ENCODE measurements at regions not wholly inside any gene's neighbourhood (a gene's known extent, or its start where the extent isn't known, plus 50 kb on each side); places are given as distances from the start of the nearest gene placed in this dataset.

DNA sequence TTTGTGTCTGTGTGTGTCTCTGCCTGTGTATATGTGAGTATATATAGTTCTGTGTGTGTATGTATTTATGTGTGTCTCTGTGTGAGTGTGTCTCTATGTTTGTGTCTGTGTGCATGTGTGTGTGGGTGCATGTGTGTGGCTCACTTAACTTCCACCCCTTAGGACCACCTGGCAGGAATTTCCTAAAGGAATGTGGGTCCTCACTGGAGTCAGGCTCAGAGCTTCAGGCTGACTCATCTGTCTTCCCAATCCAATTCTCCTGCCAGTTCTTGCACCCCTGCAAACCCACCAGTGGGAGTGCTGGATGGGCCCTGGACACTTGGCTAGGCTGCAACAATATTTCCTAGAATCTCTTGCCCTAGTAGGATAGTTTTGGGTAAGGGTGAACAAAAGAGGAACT, 70.2 kb upstream of the GRB10 start:
- no peak for ATAC-seq
- Histone ChIP-seq H3K4me3 (replicated peaks in 1 of 2; ENCODE audit: low read depth in 1 of 2, low read length in 2 of 2) (no peak overlapping the region), H3K79me2 (ENCODE audit: insufficient read depth, low read length) (no peaks in the 10 kb centered on the region), H2AFZ (ENCODE audit: low read depth, low read length, poor library complexity, severe bottlenecking) (no peak overlapping the region), H3K9ac (ENCODE audit: low read length) (no peak overlapping the region), H3K4me2 (ENCODE audit: low read length) (no peak overlapping the region), H4K20me1 (ENCODE audit: insufficient read depth) (no peaks in the 10 kb centered on the region), H3K9me2 (ENCODE audit: insufficient read depth) (no peaks in the 10 kb centered on the region), H3K9me3 (ENCODE audit: control insufficient read depth in 1 of 2, insufficient read depth in 1 of 2, low read depth in 1 of 2, low read length in 2 of 2) (no peaks in the 10 kb centered on the region), H3K4me1 (ENCODE audit: control insufficient read depth in 1 of 2, insufficient read depth in 2 of 2, low read length in 2 of 2) (no peaks in the 10 kb centered on the region; a peak in 1 of 4 replicates), H3K36me3 (ENCODE audit: control insufficient read depth in 1 of 2, insufficient read depth in 2 of 2, low read length in 2 of 2) (no peaks in the 10 kb centered on the region), H3K27me3 (ENCODE audit: insufficient read depth, low read length) (0 out of 2 replicates have a peak, but pooled peaks cover 4% of the 10 kb centered on the region), H3K27ac (ENCODE audit: low read depth, low read length) (no peak overlapping the region)
- intact Hi-C loops (cut with micrococcal nuclease), result no loop called here
- ChIA-PET CTCF (no interaction called here), RAD21 (ENCODE audit: low non-redundant PET in 1 of 2, low total read pairs in 2 of 2, uncharacterized antibody in 2 of 2, unreplicated experiment in 2 of 2) (no interaction called here), POLR2A (no interaction called here)
- BruUV-seq (replicated peaks), result no TSS peak
- no peak for DNase-seq (ENCODE audit: low read depth, low spot score)
- TF ChIP-seq JUND (IDR thresholded peaks at IDR 0.05) (no peak), FOSL1 (IDR thresholded peaks at IDR 0.05; ENCODE audit: low read depth) (no peak), TCF7L2 (IDR thresholded peaks at IDR 0.05; ENCODE audit: borderline replicate concordance, extremely low read depth, insufficient read depth, insufficient read length) (no peak)
- TF ChIP-seq, protein P1, sequence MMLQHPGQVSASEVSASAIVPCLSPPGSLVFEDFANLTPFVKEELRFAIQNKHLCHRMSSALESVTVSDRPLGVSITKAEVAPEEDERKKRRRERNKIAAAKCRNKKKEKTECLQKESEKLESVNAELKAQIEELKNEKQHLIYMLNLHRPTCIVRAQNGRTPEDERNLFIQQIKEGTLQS (IDR thresholded peaks at IDR 0.05), result no peak

GRCh38 chr7:50851891-50852290, 69.2 kb upstream of the GRB10 start:
- no peaks in the 10 kb centered on the region for H3K9me2 ChIP-seq (ENCODE audit: insufficient read depth)
- no peaks in the 10 kb centered on the region for H3K79me2 ChIP-seq (ENCODE audit: insufficient read depth, low read length)
- no TSS peak for BruUV-seq (replicated peaks)
- intact Hi-C loops (cut with micrococcal nuclease), result no loop called here
- H4K20me1 ChIP-seq (ENCODE audit: insufficient read depth), result no peaks in the 10 kb centered on the region
- POLR2A ChIA-PET, result no interaction called here
- no peaks in the 10 kb centered on the region for H3K36me3 ChIP-seq (ENCODE audit: control insufficient read depth in 1 of 2, insufficient read depth in 2 of 2, low read length in 2 of 2)
- no peak overlapping the region for H3K27ac ChIP-seq (ENCODE audit: low read depth, low read length)
- H3K9me3 ChIP-seq (ENCODE audit: control insufficient read depth in 1 of 2, insufficient read depth in 1 of 2, low read depth in 1 of 2, low read length in 2 of 2), result no peaks in the 10 kb centered on the region
- CTCF ChIA-PET, result no interaction called here
- no peak overlapping the region for H3K4me3 ChIP-seq (replicated peaks in 1 of 2; ENCODE audit: low read depth in 1 of 2, low read length in 2 of 2)
- H3K27me3 ChIP-seq (ENCODE audit: insufficient read depth, low read length), result 0 out of 2 replicates have a peak, but pooled peaks cover 4% of the 10 kb centered on the region
- H3K9ac ChIP-seq (ENCODE audit: low read length), result no peak overlapping the region
- H3K4me2 ChIP-seq (ENCODE audit: low read length), result no peak overlapping the region
- ATAC-seq (no peak), DNase-seq (ENCODE audit: low read depth, low spot score) (no peak)
- H2AFZ ChIP-seq (ENCODE audit: low read depth, low read length, poor library complexity, severe bottlenecking), result no peak overlapping the region
- RAD21 ChIA-PET (ENCODE audit: low non-redundant PET in 1 of 2, low total read pairs in 2 of 2, uncharacterized antibody in 2 of 2, unreplicated experiment in 2 of 2), result no interaction called here
- H3K4me1 ChIP-seq (ENCODE audit: control insufficient read depth in 1 of 2, insufficient read depth in 2 of 2, low read length in 2 of 2), result no peaks in the 10 kb centered on the region; a peak in 1 of 4 replicates
- TF ChIP-seq MAX (IDR thresholded peaks at IDR 0.05), result no peak
- TF ChIP-seq, protein P2, sequence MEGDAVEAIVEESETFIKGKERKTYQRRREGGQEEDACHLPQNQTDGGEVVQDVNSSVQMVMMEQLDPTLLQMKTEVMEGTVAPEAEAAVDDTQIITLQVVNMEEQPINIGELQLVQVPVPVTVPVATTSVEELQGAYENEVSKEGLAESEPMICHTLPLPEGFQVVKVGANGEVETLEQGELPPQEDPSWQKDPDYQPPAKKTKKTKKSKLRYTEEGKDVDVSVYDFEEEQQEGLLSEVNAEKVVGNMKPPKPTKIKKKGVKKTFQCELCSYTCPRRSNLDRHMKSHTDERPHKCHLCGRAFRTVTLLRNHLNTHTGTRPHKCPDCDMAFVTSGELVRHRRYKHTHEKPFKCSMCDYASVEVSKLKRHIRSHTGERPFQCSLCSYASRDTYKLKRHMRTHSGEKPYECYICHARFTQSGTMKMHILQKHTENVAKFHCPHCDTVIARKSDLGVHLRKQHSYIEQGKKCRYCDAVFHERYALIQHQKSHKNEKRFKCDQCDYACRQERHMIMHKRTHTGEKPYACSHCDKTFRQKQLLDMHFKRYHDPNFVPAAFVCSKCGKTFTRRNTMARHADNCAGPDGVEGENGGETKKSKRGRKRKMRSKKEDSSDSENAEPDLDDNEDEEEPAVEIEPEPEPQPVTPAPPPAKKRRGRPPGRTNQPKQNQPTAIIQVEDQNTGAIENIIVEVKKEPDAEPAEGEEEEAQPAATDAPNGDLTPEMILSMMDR (IDR thresholded peaks at IDR 0.05 in 2 of 3, conservative IDR thresholded peaks at IDR 0.05 in 1 of 3; ENCODE audit: borderline replicate concordance in 1 of 3, insufficient read depth in 1 of 3, low read depth in 2 of 3, low read length in 2 of 3), result no peak
- no peak for TF ChIP-seq ELF1 (IDR thresholded peaks at IDR 0.05; ENCODE audit: borderline replicate concordance, low read depth)
- no peak for TF ChIP-seq ZBTB33 (IDR thresholded peaks at IDR 0.05; ENCODE audit: extremely low read depth, insufficient replicate concordance, low read length)
- TF ChIP-seq SRF (IDR thresholded peaks at IDR 0.05; ENCODE audit: low read depth), result no peak
- no peak for TF ChIP-seq REST (IDR thresholded peaks at IDR 0.05; ENCODE audit: low read depth)
- TF ChIP-seq CBX3 (IDR thresholded peaks at IDR 0.05; ENCODE audit: low read depth), result no peak
- TF ChIP-seq, protein P1 (IDR thresholded peaks at IDR 0.05), result no peak
- TF ChIP-seq ZNF274 (IDR thresholded peaks at IDR 0.05; ENCODE audit: low read depth, low read length), result no peak
